Sigmoid colon (tissue), 4 donors: ENCODE measurements at regions not wholly inside any gene's neighbourhood (a gene's known extent, or its start where the extent isn't known, plus 50 kb on each side); places are given as distances from the start of the nearest gene placed in this dataset.

ENCODE experiments used
- CTCF ChIP-seq, 4 experiments: fragments of 450-650 bp in 3 of 4; fragments of 200-600 bp in 1 of 4; IDR thresholded peaks; one replicate each; pipeline ENCODE4 v1.5.1; 2016 to 2019; ENCODE audit warnings: antibody characterized with exemption in 4 of 4, mild to moderate bottlenecking in 3 of 4, moderate library complexity in 2 of 4
- EP300 ChIP-seq, 4 donors: sonication (generic); formaldehyde crosslinking; IDR thresholded peaks; one replicate each; pipeline ENCODE4 v1.6.1; 2017; ENCODE audit warnings: antibody characterized with exemption in 4 of 4
- POLR2A ChIP-seq, 2 donors: fragments of 450-650 bp; IDR thresholded peaks; one replicate each; pipeline ENCODE4 v1.6.1; 2016; ENCODE audit warnings: antibody characterized with exemption in 2 of 2, mild to moderate bottlenecking in 2 of 2, moderate library complexity in 2 of 2

GRCh38 chr13:80070024-80070703 is 270.8 kb downstream of the SPRY2 start:
- no peak for TF ChIP-seq EP300 (IDR thresholded peaks at IDR 0.05)
- no peak for TF ChIP-seq POLR2A (IDR thresholded peaks at IDR 0.05)
- TF ChIP-seq CTCF (IDR thresholded peaks at IDR 0.05) = no peak
